ENCODE measurements at regions not wholly inside any gene's neighbourhood (a gene's known extent, or its start where the extent isn't known, plus 50 kb on each side); places are given as distances from the start of the nearest gene placed in this dataset.

DNA sequence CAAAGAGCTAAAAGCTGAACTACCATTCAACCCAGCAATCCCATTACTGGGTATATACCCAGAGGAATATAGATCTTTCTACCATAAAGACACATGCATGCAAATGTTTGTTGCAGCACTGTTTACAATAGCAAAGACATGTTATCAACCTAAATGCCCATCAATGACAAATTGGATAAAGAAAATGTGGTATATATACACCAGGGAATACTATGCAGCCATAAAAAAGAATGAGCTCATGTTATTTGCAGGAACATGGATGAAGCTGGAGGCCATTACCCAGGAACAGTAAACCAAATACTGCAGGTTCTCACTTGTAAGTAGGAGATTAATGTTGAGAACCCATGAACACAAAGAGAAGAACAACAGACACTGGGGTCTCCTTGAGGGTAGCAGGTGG lies 1295.1 kb downstream of the TYW1 start:
- DNase-seq (ENCODE audit: low read depth in 2 of 2), result no peak

- no peak for DNase-seq (ENCODE audit: low read depth in 2 of 2)
Observed at GRCh38 chr7:68295386-68295785, 1298.8 kb downstream of the TYW1 start.

DNA sequence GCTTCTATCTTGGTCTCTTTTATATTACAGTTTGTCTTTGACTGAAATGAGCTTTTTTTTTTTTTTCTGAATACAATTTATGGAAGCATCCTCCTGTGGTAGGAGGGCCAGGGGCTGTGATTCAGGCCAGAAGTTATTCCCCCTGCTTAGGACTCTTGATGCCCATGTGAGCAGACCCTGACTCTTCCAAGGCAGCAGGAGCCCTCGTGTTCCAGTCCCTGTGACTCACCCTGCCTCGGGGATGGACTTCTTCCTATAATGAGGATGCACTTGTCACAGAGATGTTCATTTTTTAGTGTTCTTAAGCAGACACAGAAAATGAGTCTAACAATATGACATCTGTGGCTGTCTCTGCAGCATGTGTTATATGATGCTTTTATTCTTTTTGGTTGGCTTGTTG lies 1293.7 kb upstream of the AUTS2 start:
- no peak for DNase-seq (ENCODE audit: low read depth in 2 of 2)

- DNase-seq (ENCODE audit: low read depth in 2 of 2), result no peak
Observed at GRCh38 chr7:68306692-68307107, 1291.6 kb upstream of the AUTS2 start.

GRCh38 chr7:68309271-68309670 lies 1289.0 kb upstream of the AUTS2 start:
- no peak for DNase-seq (ENCODE audit: low read depth in 2 of 2)

DNA sequence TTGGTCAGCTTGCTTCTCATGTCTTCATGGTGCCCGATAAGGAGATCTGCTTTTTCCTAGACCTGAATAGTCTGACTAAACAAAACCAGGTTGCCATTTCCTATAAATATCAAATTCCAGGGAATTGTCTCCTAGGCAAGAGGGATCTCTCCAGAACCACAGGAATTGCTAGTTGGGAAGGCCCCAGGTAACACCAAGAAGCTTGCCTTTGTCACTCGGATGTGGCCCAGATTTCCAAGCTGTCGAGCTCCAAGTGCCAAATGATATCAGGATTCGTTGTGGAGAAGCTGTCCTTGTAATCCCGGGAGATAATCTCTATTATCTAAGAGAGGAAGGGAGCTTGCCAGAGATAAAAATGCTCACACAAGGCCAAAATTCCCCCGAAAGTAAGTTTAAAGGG lies 1288.5 kb upstream of the AUTS2 start:
- DNase-seq (ENCODE audit: low read depth in 2 of 2), result no peak

- DNase-seq (ENCODE audit: low read depth in 2 of 2), result no peak
Observed at GRCh38 chr7:68311958-68312357, 1286.3 kb upstream of the AUTS2 start.

DNA sequence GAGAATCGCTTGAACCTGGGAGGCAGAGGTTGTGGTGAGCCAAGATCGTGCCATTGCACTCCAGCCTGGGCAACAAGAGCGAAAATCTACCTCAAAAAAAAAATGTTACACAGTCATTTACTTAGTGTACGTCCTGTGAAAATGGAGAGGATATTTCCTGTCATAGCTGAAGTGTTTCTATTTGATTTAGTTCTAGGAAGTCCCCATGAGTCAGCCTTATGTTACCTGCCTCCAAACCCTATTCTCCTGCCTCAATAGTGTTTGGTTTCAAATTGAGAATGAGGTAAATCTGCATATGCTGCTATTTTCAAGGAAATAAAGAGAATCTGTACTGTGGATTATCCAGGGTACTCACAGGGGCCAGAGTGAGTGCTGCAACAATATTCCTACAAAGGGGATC lies 1284.5 kb upstream of the AUTS2 start:
- no peak for DNase-seq (ENCODE audit: low read depth in 2 of 2)

DNA sequence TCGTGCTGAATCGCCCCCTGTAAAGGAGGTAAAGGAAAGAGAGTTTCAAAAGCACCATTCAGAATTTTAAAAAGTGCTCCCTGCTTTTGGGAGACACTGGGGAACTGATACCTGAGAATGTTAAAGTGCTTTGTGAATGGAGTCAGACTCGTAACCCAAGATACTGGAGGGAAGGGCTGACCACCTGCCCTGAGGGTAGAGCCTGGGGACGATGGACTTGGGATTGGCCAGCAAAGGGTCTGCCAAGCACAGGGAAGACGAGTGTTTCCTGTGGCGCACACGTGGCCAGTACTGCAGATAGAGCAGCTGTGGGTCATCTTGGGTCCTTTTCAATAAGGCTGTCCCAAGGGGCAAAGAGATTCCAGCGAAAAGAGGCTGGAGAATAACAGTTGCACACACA lies 1284.1 kb upstream of the AUTS2 start:
- no peak for DNase-seq (ENCODE audit: low read depth in 2 of 2)

DNA sequence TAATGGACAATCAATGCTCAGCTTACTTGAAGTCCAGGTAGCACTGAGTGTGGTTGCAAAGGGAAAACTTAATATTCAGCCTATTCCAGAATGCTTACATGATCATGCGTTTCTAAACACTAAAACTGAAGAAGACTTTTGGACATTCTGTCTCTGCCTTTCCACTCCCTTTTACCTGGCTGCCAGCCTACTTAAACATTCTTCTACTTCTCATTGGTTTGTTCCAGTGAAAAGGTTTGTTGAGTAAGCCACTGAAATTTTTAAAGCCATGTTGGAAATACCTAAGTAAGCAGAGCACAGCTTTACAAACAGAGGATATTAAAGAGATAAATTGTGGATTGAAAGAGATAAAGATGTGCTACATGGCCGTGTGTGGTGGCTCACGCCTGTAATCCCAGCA lies 1280.8 kb upstream of the AUTS2 start:
- DNase-seq (ENCODE audit: low read depth in 2 of 2), result no peak

GRCh38 chr7:68319061-68319460 lies 1279.2 kb upstream of the AUTS2 start:
- no peak for DNase-seq (ENCODE audit: low read depth in 2 of 2)

DNA sequence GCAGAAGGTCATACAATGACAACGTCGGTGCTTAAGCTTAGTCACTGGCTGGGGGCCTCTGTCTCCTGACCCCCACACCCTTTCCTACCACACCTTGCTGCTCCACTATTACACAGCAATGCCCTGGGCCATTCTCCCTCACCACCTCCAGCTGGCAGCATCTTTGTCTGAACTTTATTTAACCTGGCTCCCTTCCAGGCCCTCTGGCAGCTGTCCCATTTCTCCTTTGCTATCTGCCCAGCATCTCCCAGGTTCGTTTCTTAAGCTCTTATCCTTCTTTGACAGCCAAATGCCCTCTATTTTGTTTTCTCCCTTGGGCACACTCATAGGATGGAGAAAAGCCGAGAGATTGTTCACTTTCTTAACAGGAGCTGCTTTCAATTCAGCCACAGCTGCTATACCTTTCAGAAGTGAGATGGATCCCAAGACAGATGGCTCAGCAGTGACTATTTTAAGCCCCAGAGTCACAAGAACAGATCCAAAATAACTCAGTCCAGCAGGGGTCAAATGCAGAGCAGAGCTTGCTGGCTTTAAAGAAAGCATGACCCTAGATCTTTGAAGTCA lies 1277.1 kb upstream of the AUTS2 start:
- DNase-seq (ENCODE audit: low read depth in 2 of 2), result no peak

- DNase-seq (ENCODE audit: low read depth in 2 of 2), result no peak
Observed at GRCh38 chr7:68321776-68322496, 1276.3 kb upstream of the AUTS2 start.

- no peak for DNase-seq (ENCODE audit: low read depth in 2 of 2)
Observed at GRCh38 chr7:68324621-68325020, 1273.7 kb upstream of the AUTS2 start.

DNA sequence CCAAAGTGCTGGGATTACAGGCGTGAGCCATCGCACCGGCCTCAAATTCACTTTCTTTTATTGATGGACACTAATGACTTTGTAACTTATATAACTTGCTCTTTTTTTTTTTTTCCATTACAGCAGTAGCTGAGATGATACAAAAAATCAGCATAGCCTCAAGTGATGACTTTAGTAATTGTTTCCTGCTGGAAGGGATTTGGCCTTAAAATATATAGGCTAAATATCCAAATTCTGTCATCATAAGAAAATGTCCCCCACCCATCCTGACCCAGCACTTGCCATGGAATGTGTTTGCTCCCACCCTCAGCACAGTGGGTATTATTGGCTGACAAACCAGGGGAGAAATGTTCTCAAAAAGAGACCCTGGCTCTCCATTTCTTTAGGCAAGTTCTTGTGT lies 1264.1 kb upstream of the AUTS2 start:
- DNase-seq (ENCODE audit: low read depth in 2 of 2), result no peak

DNA sequence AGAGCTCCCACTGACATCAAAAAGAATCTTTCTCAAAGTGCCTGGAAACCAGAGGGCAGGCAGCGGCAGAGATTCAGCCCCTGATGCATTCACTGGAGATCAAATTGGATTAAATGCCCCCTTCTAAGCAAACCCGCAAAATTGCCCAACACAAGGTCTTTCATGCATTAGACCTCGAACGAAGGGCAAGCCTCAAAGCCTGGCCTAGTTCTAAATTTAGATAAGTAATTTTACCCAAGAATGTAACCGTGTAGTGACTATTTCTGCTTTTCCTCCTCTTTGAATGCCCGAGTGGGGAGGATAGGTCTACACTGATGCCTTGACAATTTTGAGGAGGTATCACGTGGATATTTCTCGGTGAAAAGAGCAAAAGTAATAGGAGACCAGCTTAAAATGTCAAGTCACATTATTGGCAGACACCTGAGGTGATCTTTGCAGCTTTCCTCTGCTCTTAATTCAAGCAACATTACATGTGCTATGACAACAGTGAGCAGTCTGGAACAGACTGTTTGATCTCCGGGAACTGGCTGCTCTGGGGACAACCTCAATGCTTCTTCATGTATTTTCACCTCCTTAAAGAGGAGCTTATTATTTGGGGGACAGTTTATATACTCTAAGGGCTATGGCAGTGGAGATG lies 1263.5 kb upstream of the AUTS2 start:
- DNase-seq (ENCODE audit: low read depth in 2 of 2), result no peak

GRCh38 chr7:68336594-68336993 lies 1261.7 kb upstream of the AUTS2 start:
- no peak for DNase-seq (ENCODE audit: low read depth in 2 of 2)

DNA sequence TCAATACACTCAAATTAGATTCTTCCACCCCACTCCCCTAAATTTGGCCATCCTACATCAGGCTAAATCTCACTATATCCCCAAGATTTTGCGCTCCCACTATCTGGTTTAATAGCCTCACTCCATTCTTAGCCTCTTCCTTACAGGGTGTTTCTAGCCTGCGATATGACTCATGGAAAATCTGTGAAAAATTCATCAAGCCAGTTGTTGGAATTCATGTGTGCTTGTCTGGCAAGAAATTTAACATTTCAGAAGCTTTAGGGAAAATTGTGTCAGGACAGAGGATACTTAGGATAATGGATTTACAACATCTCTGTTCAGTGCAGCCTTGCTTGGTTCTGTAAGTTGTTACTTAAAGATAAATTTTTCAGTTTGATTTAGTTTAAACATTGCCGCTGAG lies 1249.9 kb upstream of the AUTS2 start:
- no peak for DNase-seq (ENCODE audit: low read depth in 2 of 2)

DNA sequence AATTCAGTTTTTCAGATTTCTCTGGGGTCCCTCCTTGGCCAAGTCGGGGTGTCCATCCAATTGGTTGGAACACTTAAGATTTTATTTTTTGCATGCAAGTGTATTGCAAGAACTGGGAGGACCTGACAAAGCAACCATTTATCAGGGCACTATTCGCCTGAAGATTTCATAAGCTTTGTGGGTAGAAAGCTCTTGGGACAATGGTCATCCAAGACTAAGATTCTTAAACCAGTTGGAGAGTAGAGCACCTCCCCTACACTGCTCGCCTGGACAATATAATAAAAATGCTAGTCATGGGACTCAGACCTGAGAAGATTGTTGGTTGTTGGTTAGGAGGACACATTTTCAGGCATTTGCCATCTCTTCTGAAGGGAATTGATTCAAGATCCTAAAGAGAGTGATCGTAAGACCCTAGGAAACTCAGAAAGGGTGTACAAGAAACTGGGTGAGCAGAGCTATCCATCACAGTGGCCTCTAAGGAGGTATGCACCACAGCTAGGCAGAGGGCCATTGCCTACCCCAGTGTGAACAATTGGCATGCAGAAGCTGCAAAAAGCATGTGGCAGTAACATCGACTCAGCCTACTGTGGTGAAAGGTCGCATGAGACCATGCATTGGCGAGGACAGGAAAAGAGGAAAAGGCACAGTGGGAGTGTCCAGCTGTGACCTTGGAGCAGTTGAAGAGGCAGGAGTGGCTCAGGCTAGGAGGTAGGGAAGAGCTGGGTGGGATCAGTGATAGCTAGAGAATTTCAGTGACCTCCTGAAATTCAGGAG lies 1235.3 kb upstream of the AUTS2 start:
- no peak for DNase-seq (ENCODE audit: low read depth in 2 of 2)

GRCh38 chr7:68364886-68365625 lies 1233.2 kb upstream of the AUTS2 start:
- no peak for DNase-seq (ENCODE audit: low read depth in 2 of 2)

GRCh38 chr7:68371985-68372384 lies 1226.3 kb upstream of the AUTS2 start:
- DNase-seq (ENCODE audit: low read depth in 2 of 2), result no peak

DNA sequence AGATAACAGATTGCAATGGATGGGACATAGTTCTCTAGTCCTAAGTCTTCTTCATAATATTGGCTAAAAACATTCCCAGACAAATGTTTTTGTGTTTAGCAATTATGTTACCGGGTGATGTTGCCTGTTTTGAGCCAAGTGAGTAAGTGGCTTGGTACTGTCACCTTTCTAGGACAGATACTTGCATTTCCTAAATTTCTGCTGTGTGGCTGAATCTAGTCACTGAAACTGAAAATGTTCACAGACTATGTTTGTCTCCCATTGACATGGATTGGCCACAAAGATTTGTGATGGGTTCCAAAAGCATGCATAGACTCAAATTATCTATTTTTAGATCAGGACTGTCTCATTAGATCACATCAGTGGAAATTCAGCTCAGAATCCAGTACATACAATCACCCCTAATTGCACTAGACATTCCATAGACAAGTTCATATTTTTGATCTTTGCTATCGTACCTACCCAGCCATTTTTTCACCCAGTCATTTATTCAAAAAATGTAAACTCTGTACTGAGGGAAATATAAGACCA lies 1222.1 kb upstream of the AUTS2 start:
- DNase-seq (ENCODE audit: low read depth in 2 of 2), result no peak
